ENCODE measurements at regions not wholly inside any gene's neighbourhood (a gene's known extent, or its start where the extent isn't known, plus 50 kb on each side); places are given as distances from the start of the nearest gene placed in this dataset.

DNA sequence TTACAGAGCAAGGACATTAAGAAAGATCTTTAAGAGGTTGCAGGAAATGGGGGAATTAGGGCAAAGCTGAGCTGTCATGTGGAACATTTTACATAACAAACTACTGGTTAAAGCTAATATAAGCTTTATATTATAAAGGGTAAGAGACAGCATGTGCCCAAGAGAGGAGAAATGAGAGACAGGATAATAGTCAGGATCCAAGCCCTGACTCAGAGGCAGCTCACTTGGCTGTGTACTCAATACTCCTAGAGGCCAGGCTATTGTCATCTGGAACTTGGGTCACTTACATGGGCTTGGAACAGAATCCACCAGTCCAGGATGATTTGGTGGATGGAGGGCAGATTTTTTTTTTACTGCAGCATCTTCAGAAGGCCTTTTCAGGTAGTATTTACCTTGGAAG is 418.6 kb upstream of the ZMIZ1 start:
- TF ChIP-seq ZNF274 (IDR thresholded peaks at IDR 0.05; ENCODE audit: low read depth, low read length) (no peak), SUZ12 (IDR thresholded peaks at IDR 0.05; ENCODE audit: extremely low read depth, insufficient read depth, insufficient read length) (no peak), YY1 (IDR thresholded peaks at IDR 0.05; ENCODE audit: insufficient read depth, insufficient read length) (no peak)
